Mucosa of gallbladder (tissue), 1 donor: ENCODE measurements at regions not wholly inside any gene's neighbourhood (a gene's known extent, or its start where the extent isn't known, plus 50 kb on each side); places are given as distances from the start of the nearest gene placed in this dataset.
A peak's percentile ranks its signal among the peaks of the same experiment; 100 is the strongest.
"Not testable (repeated sequence)": the region's sequence is repeated elsewhere in the genome, so short reads cannot be mapped to it uniquely, and the experiment has no call there.

Experiments used
- DNase-seq: peaks from one replicate; pipeline ENCODE4 v3.0.0-alpha.2; 2020; ENCODE audit warnings: low spot score
- donor health status: DM: no; HTN: no; CAD: no.

DNA sequence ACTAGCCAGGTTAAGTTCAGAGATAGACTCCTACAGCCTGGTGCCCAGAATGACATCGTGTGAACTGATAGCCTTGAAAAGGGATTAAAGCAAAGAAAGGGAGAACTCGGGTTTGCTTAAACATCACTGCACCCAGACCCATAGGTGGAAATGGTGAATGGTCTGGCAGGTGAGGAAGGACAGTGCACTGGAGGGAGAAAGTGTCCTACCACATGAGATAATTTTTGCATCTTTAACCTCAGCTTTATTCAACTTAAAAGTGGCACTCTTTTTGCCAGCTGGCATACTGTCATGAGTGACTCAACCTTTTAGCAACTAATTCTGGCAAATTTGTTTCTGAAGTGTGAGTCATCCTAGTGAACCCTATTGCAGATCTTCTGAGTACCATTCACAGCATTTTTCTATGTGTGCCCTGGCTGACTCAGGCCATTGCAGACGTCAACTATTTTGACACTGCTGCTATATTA is 53.0 kb upstream of the DAPP1 start:
- peak; percentile 40 for DNase-seq

DNA sequence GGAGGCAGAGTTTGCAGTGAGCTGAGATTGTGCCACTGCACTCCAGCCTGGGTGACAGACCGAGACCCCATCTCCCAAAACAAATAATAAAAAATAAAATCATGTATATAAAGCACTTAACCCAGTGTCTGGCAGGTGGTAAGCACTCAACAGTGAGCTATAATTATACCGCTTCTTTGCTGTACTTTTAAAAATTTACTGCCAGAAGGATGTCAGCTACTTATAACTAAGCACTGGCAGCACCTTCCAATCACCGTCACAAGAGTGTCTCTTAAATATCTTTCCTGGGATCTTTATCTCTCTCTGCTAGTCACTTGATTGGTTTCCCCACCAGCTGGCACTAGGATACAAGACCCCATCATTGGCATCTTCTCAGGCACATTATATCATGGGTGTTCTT is 53.9 kb upstream of the DAPP1 start:
- DNase-seq: no peak

DNA sequence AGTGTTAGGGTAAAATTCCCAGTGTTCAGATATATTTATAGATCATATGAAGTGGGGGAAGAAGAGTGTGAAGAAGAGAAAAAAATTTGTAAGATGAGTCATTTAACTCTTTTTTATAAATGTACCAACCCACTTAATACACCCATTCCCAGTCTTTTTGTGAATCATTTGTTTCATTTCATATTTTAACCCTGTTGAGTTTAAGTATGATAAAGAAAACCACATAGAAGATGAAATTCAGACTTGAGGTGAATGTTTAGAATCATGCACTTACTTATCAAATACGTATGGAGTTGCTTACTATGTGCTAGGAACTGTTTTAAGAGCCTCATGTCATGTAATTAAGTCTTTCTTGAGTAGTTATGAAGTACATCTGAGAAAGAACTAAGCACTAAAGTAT is 56.6 kb upstream of the DAPP1 start:
- DNase-seq: no peak

DNA sequence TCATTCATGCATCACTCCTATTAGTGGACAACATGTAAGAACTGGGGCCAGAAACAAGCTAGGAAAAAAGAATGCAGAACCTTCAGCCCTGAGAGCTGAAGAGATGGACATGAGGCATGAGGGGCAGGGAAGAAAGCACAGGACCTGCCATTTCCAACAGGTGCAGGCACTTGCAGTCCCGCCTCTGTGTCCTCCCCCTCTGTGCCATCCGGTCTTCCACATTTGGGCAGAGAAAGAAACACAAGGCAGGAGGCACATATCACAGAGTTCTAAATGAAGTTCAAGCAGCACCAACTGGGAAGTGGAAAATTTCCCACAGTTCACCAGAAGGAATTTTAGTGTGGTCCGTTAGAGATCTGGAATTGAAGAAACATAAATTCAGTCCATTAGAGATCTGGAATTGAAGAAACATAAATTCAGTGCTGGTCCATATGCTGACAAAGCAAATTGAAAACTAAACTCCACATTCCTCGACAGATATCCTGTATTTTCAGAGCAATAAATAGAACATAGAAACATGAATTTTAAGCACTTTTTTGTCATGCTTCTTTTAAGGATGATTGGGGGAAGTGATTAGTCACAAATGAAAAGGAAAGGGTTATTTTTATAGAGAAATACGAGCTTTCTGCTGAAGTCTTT is 57.2 kb upstream of the DAPP1 start:
- DNase-seq: no peak

DNA sequence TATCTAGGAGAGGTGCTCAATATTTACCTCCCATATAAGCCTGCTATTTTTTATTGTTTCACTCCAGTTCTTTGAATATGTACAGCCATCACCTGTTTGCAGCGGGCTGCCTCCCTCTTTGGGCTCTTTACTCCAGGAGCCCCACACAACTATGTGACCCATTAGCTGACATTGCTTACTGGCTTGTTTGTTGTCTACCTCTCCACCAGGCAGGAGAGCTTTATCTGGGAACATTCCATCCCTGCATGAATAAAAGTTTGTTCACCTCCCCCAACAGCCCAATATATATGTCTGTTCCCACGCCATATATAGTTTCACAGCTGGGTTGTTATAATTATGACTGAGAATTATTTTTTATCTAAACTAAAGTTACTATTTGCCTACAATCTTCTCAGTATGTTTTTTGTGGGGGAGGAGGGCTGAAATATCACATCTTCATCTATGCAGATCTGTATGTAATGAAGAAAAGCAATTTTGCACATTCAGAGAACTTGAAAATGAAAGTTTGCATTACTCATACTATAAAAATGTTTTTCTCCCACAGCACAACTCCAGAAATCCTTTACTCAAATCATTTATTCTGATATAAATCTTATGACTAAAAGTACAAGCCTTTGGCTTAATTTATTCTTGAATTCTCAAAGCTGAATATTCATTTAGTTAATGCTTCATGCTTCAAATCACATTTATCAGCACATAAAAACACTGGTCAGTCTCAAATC is 61.2 kb upstream of the DAPP1 start:
- DNase-seq: no peak

GRCh38 chr4:99754756-99755155 is 61.9 kb upstream of the DAPP1 start:
- DNase-seq: no peak

- no peak for DNase-seq
Measured at GRCh38 chr4:99753931-99754330, 62.7 kb upstream of the DAPP1 start.

DNA sequence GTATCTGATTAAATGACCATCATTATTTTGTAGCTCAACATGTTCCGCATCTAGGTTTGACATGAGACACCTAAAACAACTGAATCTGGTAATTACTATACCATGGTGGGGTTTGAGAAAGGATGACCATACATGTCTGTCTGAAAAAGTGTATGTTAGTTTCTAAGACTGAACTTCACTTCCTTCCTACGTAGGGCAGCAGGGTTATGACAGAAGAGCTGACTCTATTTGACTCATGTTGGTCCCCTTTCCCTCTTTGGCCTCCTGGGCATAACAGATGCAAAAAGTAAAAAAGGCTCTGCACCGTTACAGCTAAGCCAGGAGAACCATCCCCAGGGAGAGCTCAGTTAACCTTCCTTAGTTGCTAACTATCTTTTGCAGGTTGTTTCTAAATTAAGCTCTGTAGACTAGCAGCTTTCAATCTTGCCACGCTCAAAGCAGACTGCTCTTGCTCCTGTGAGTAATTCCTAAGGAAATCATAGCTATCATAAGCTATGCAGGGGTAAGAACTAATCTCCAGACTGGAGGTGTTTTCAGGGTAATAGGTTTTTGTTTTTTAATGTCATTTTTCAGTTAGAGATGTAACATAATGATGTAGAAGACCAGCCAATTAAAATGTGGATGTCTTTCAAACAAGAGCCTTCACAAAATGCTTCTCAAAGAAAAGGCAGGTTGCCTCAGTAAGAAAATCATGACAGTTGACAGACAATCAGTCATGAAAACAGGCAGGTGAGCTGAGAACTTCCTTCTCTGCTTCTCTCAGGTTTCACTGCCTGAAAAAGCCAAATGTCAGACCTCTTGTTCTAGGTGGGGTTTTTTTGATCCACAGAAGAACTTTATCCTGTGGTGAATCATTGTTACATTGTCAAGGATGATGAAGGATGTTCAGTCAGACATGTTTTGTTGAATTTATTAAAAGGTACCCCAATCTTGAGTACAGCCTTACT is 66.9 kb upstream of the DAPP1 start:
- no peak for DNase-seq

DNA sequence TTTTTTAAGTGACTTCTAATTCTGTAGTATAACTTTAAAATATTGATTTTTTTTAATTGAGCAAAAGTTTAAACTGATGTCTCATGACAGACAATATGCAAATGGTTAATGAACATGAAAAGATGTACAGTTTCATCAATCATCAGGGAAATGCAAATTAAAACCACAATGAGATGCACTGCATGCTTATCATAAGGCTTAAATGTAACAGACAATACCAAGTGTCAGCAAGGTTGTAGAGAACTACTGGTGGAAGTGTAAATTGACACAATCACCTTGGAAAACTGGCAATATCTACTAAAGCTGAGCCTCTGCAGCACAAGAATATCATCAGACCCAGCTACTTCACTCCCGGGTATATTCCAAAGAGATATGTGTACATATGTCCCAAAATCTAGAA is 70.2 kb upstream of the DAPP1 start:
- no peak for DNase-seq

GRCh38 chr4:99736846-99737245 is 79.2 kb upstream of the C4orf54 start:
- no peak for DNase-seq

GRCh38 chr4:99735822-99736221 is 78.2 kb upstream of the C4orf54 start:
- no peak for DNase-seq

GRCh38 chr4:99734583-99735322 is 77.1 kb upstream of the C4orf54 start:
- no peak for DNase-seq

DNA sequence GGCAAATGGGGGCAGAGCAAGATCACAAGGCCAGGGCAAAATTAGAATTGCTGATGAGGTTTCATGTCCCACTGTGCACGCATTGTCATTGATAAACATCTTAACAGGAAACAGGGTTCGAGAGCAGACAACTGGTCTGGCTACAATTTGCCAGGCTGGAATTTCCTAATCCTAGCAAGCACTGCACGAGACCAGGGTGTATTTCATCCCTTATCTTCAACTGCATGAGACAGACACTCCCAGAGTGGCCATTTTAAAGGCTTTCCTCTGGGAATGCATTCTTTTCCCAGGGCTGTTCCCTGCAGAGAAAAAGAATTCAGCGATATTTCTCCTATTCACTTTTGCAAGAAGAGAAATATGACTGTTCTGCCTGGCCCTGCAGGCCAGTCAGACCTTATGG is 75.8 kb upstream of the C4orf54 start:
- DNase-seq: not testable (repeated sequence)

- no peak for DNase-seq
Measured at GRCh38 chr4:99729186-99729585, 71.6 kb upstream of the C4orf54 start.

DNA sequence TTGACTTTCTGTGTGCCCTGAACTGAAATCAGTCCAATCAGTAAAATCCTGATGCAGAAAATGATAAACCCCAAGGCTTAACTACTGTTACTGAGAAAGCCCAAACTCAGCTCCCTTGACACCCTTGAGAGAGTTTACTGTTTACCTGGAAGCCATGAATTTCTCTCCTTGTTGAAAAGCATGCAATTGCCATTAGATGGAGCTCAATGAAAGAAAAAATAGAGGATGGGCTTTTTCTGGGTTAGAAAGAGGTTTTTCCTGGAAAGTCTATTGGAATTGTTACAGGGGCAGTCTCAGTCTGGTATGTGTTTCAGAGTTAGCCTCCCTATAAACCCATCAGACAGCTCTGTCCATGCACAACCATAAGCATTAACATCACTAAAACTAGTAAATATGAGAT is 66.4 kb upstream of the C4orf54 start:
- DNase-seq: no peak

- peak; percentile 86 for DNase-seq
Measured at GRCh38 chr4:99723612-99724011, 66.0 kb upstream of the C4orf54 start.

- no peak for DNase-seq
Measured at GRCh38 chr4:99722725-99723124, 65.1 kb upstream of the C4orf54 start.

DNA sequence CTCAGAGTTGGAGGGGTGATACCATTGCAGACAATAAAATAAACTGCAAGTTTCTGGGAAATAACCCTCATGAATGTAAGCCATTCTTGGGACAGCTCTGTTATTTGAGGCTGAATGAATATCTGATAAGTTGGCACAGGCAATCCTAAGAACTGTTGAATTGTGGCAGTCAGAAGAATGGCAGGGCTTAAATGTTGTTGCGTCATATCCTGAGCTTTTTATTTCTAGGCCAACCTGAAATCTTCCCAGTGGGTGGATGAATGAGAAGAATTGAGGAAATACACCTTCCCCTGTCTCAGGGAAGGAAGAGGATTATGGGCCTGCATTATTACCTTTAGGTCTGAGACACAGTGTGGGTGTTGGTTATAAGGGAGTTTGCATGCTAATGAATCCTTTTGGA is 64.4 kb upstream of the C4orf54 start:
- DNase-seq: no peak

DNA sequence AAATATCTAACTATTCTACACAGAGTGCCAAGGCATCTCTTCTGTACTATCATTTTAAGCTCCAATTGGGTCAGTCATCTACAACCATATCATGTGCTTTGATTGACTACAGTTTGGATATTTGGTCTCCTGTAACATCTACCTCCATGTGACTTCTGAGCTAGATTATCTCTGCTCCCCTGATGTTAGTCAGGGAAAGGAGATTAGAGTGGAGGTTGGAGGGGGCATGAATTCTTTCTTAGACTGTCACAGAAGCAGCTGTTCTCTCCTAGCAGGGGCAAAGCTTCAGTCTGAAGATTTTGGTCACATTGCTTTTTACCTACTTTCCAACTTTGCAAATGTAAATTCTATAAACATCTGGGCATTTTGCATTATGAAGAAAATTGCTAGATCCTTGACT is 62.6 kb upstream of the C4orf54 start:
- no peak for DNase-seq

- no peak for DNase-seq
Measured at GRCh38 chr4:99716996-99717395, 59.4 kb upstream of the C4orf54 start.

DNA sequence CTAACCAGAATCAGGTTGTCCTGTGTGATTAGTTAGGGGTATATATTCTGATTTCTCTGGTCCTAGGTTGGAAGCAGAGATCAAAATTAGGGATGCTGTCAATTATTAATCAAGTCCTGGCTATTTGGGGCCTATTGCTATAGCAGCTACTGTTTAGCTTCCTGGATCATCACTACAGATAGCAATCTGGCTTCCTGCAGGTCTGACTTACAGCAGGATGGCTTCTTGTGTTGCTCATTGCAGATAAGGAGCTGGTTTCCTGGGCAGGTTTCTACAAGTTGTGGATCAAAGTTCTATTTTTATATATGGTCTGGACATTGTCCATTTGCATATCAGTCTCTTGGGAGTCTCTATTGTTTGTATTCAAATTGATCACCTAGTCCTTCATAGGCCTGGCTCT is 57.7 kb upstream of the C4orf54 start:
- peak; percentile 29 for DNase-seq

DNA sequence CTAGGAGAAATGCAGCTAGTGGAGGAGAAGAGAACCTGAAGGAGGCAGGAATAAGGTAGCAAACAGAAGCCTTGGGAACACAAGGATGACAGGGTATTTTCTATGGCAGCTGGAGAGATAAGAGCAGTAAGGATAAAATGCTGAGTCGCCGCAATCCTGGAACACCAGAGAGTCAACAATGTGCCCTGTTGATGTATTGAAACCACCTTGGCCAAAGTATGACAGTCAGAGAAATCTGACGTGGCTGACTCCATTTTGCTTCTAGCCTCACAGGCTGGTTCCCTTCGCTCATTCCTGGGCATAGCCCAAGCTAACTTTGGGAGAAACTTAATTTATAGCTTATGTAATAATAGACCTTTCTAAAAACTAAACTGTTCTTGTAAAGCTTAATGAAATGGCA is 56.6 kb upstream of the C4orf54 start:
- no peak for DNase-seq
